ENCODE measurements at regions not wholly inside any gene's neighbourhood (a gene's known extent, or its start where the extent isn't known, plus 50 kb on each side); places are given as distances from the start of the nearest gene placed in this dataset.

DNA sequence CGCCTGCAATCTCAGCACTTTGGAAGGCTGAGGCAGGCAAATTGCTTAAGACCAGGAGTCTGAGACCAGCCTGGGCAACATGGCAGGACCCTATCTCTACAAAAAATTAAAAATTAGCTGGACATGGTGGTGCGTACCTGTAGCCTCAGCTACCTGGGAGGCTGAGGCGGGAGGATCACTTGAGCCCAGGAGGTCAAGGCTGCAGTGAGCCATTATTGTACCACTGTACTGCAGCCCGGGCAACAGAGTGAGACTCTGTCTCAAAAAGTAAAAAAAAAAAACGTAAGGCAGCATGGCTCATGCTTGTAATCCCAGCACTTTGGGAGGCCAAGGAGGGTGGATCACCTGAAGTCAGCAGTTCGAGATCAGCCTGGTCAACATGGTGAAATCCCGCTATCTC lies 263.6 kb downstream of the PARN start:
- TF ChIP-seq POLR2A (IDR thresholded peaks at IDR 0.05): no peak
- TF ChIP-seq, protein P1, sequence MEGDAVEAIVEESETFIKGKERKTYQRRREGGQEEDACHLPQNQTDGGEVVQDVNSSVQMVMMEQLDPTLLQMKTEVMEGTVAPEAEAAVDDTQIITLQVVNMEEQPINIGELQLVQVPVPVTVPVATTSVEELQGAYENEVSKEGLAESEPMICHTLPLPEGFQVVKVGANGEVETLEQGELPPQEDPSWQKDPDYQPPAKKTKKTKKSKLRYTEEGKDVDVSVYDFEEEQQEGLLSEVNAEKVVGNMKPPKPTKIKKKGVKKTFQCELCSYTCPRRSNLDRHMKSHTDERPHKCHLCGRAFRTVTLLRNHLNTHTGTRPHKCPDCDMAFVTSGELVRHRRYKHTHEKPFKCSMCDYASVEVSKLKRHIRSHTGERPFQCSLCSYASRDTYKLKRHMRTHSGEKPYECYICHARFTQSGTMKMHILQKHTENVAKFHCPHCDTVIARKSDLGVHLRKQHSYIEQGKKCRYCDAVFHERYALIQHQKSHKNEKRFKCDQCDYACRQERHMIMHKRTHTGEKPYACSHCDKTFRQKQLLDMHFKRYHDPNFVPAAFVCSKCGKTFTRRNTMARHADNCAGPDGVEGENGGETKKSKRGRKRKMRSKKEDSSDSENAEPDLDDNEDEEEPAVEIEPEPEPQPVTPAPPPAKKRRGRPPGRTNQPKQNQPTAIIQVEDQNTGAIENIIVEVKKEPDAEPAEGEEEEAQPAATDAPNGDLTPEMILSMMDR (IDR thresholded peaks at IDR 0.05): no peak
